GM12891 (cell line): ENCODE measurements at regions not wholly inside any gene's neighbourhood (a gene's known extent, or its start where the extent isn't known, plus 50 kb on each side); places are given as distances from the start of the nearest gene placed in this dataset.

Experiments used
- PAX5 ChIP-seq: IDR thresholded peaks from 2 replicates; pipeline ENCODE4 v1.6.1; 2011; ENCODE audit warnings: low read length, moderate library complexity, mild to moderate bottlenecking; ENCODE audit not compliant: insufficient read depth, severe bottlenecking
- POLR2A ChIP-seq: IDR thresholded peaks from 2 replicates; pipeline ENCODE4 v1.6.1; 2011; ENCODE audit warnings: low read depth, low read length, control low read depth
- POLR2AphosphoS5 ChIP-seq: IDR thresholded peaks from 2 replicates; pipeline ENCODE4 v1.6.1; 2011; ENCODE audit warnings: low read depth, low read length, control low read depth
- POU2F2 ChIP-seq: IDR thresholded peaks from 2 replicates; pipeline ENCODE4 v1.6.1; 2011; ENCODE audit warnings: low read depth, mild to moderate bottlenecking, control low read depth, low read length, moderate library complexity
- SPI1 ChIP-seq: IDR thresholded peaks from 2 replicates; pipeline ENCODE4 v1.6.1; 2011; ENCODE audit warnings: low read depth, low read length, control low read depth
- TAF1 ChIP-seq: IDR thresholded peaks from 2 replicates; pipeline ENCODE4 v1.6.1; 2011; ENCODE audit warnings: low read depth, low read length, control low read depth

- TF ChIP-seq POLR2AphosphoS5: no peak
- no peak for TF ChIP-seq TAF1
- no peak for TF ChIP-seq POLR2A
- no peak for TF ChIP-seq SPI1
- TF ChIP-seq POU2F2: no peak
- TF ChIP-seq PAX5: no peak
These were observed 497.9 kb upstream of the EPHA7 start for GRCh38 chr6:93917216-93917615.
